Trophoblast cell (in vitro differentiated cells and primary cell): ENCODE measurements at regions not wholly inside any gene's neighbourhood (a gene's known extent, or its start where the extent isn't known, plus 50 kb on each side); places are given as distances from the start of the nearest gene placed in this dataset.

Source experiments
- DNase-seq, 2 donors: peaks; one replicate each; pipeline ENCODE4 v3.0.0-alpha.2; 2016
- H2AFZ ChIP-seq: 2 replicates; pipeline ENCODE4 v1.6.1; 2013; ENCODE audit warnings: low read length, moderate library complexity, mild to moderate bottlenecking; ENCODE audit not compliant: insufficient read depth, poor library complexity
- H2AK5ac ChIP-seq: 2 replicates; pipeline ENCODE4 v1.6.1; 2013; ENCODE audit warnings: mild to moderate bottlenecking, low read length
- H2BK120ac ChIP-seq: 2 replicates; pipeline ENCODE4 v1.6.1; 2013; ENCODE audit warnings: low read length, mild to moderate bottlenecking, moderate library complexity; ENCODE audit not compliant: insufficient read depth, poor library complexity
- H2BK12ac ChIP-seq: 2 replicates; pipeline ENCODE4 v1.6.1; 2013; ENCODE audit warnings: mild to moderate bottlenecking, low read length, moderate library complexity
- H2BK5ac ChIP-seq: 2 replicates; pipeline ENCODE4 v1.6.1; 2013; ENCODE audit warnings: low read length, low read depth, moderate library complexity, mild to moderate bottlenecking; ENCODE audit not compliant: poor library complexity
- H3K14ac ChIP-seq: 2 replicates; pipeline ENCODE4 v1.6.1; 2013; ENCODE audit warnings: mild to moderate bottlenecking, low read length
- H3K18ac ChIP-seq: 2 replicates; pipeline ENCODE4 v1.6.1; 2013; ENCODE audit warnings: mild to moderate bottlenecking, low read length
- H3K23ac ChIP-seq: 2 replicates; pipeline ENCODE4 v1.6.1; 2013; ENCODE audit warnings: low read length
- H3K27ac ChIP-seq: 2 replicates; pipeline ENCODE4 v1.5.1; 2013; ENCODE audit warnings: low read depth, mild to moderate bottlenecking, inconsistent platforms, low read length, moderate library complexity
- H3K27me3 ChIP-seq: 2 replicates; pipeline ENCODE4 v1.6.1; 2013; ENCODE audit warnings: inconsistent platforms, mild to moderate bottlenecking, low read length, moderate library complexity; ENCODE audit not compliant: insufficient read depth
- H3K36me3 ChIP-seq, 2 experiments: 1 replicate in 1 of 2; 2 replicates in 1 of 2; pipeline ENCODE4 v1.6.1; 2013; ENCODE audit warnings: low read length in 2 of 2, mild to moderate bottlenecking in 2 of 2, moderate library complexity in 1 of 2; ENCODE audit not compliant: insufficient read depth in 2 of 2, control insufficient read depth in 1 of 2
- H3K4ac ChIP-seq: 2 replicates; pipeline ENCODE4 v1.6.1; 2013; ENCODE audit warnings: low read depth, mild to moderate bottlenecking, low read length, moderate library complexity
- H3K4me1 ChIP-seq, 2 experiments: 1 replicate in 1 of 2; 2 replicates in 1 of 2; pipeline ENCODE4 v1.6.1; 2013; ENCODE audit warnings: low read length in 2 of 2, mild to moderate bottlenecking in 2 of 2, moderate library complexity in 1 of 2; ENCODE audit not compliant: insufficient read depth in 2 of 2, control insufficient read depth in 1 of 2
- H3K4me2 ChIP-seq: 2 replicates; pipeline ENCODE4 v1.6.1; 2013; ENCODE audit warnings: inconsistent platforms, mild to moderate bottlenecking, low read length, moderate library complexity
- H3K4me3 ChIP-seq: 2 replicates; pipeline ENCODE4 v1.5.1; 2013; ENCODE audit warnings: mild to moderate bottlenecking, low read depth, low read length, inconsistent platforms
- H3K79me1 ChIP-seq: one replicate; pipeline ENCODE4 v1.6.1; 2013; ENCODE audit warnings: low read length
- H3K79me2 ChIP-seq: 2 replicates; pipeline ENCODE4 v1.6.1; 2013; ENCODE audit warnings: low read length, mild to moderate bottlenecking; ENCODE audit not compliant: control insufficient read depth, insufficient read depth, poor library complexity
- H3K9ac ChIP-seq: 2 replicates; pipeline ENCODE4 v1.6.1; 2013; ENCODE audit warnings: mild to moderate bottlenecking, low read length
- H3K9me3 ChIP-seq: 2 replicates; pipeline ENCODE4 v1.6.1; 2013; ENCODE audit warnings: low read depth, mild to moderate bottlenecking, control low read depth, inconsistent platforms, low read length; ENCODE audit not compliant: insufficient read depth
- H4K12ac ChIP-seq: 2 replicates; pipeline ENCODE4 v1.6.1; 2013; ENCODE audit warnings: low read depth, mild to moderate bottlenecking, low read length, moderate library complexity
- H4K8ac ChIP-seq: 2 replicates; pipeline ENCODE4 v1.6.1; 2013; ENCODE audit warnings: low read depth, mild to moderate bottlenecking, low read length, moderate library complexity
- H4K91ac ChIP-seq: one replicate; pipeline ENCODE4 v1.6.1; 2013; ENCODE audit warnings: low read depth, mild to moderate bottlenecking, low read length, moderate library complexity
- WGBS: extraction: QIAGEN DNeasy Blood & Tissue Kit; methylation state at CpG from one replicate; pipeline ENCODE4 v1.1.7; 2013; ENCODE audit warnings: missing lambda C conversion rate; ENCODE audit not compliant: insufficient read length, insufficient coverage; ENCODE audit errors: extremely low coverage; 5-methylcytosine and 5-hydroxymethylcytosine counted together

- Histone ChIP-seq H3K27ac (no peak overlapping the region), H3K79me1 (no peaks in the 10 kb centered on the region), H3K36me3 (no peaks in the 10 kb centered on the region), H3K79me2 (no peaks in the 10 kb centered on the region), H3K27me3 (no peaks in the 10 kb centered on the region), H3K4me1 (no peaks in the 10 kb centered on the region), H3K4me3 (no peak overlapping the region), H3K4ac (no peak overlapping the region), H3K23ac (no peak overlapping the region), H3K4me2 (no peak overlapping the region), H3K9ac (no peak overlapping the region), H3K9me3 (no peaks in the 10 kb centered on the region), H2BK12ac (no peak overlapping the region), H2AK5ac (no peak overlapping the region), H3K18ac (no peak overlapping the region), H2AFZ (no peak overlapping the region), H2BK120ac (no peak overlapping the region), H4K12ac (no peak overlapping the region), H3K14ac (no peak overlapping the region), H4K8ac (no peak overlapping the region), H4K91ac (no peak overlapping the region), H2BK5ac (no peak overlapping the region)
- no CpG with 5 or more reads among the region's 7 CpGs for WGBS
- DNase-seq = no peak
These were observed 92.9 kb downstream of the CHST1 start for GRCh38 chr11:45572354-45573123.

- Histone ChIP-seq H4K12ac (no peak overlapping the region), H3K79me1 (no peaks in the 10 kb centered on the region), H3K18ac (no peak overlapping the region), H3K36me3 (no peaks in the 10 kb centered on the region), H4K8ac (no peak overlapping the region), H3K23ac (no peak overlapping the region), H4K91ac (no peak overlapping the region), H3K27me3 (no peaks in the 10 kb centered on the region), H3K4me3 (no peak overlapping the region), H2BK120ac (no peak overlapping the region), H3K4me2 (no peak overlapping the region), H2BK12ac (no peak overlapping the region), H3K14ac (no peak overlapping the region), H2BK5ac (no peak overlapping the region), H3K4ac (no peak overlapping the region), H3K4me1 (no peaks in the 10 kb centered on the region), H2AK5ac (no peak overlapping the region), H2AFZ (no peak overlapping the region), H3K9ac (no peak overlapping the region), H3K79me2 (no peaks in the 10 kb centered on the region), H3K27ac (no peak overlapping the region), H3K9me3 (no peaks in the 10 kb centered on the region)
- no peak for DNase-seq
- no CpG with 5 or more reads among the region's 8 CpGs for WGBS
These were observed 95.6 kb downstream of the CHST1 start for GRCh38 chr11:45569776-45570175.

- Histone ChIP-seq H3K4me1 (no peaks in the 10 kb centered on the region), H2BK5ac (no peak overlapping the region), H2AK5ac (no peak overlapping the region), H3K4me2 (no peak overlapping the region), H3K79me2 (no peaks in the 10 kb centered on the region), H4K8ac (no peak overlapping the region), H3K14ac (no peak overlapping the region), H3K9me3 (no peaks in the 10 kb centered on the region), H4K91ac (no peak overlapping the region), H2BK12ac (no peak overlapping the region), H3K36me3 (no peaks in the 10 kb centered on the region), H3K27ac (no peak overlapping the region), H3K18ac (no peak overlapping the region), H3K23ac (no peak overlapping the region), H3K4me3 (no peak overlapping the region), H3K79me1 (no peaks in the 10 kb centered on the region), H3K4ac (no peak overlapping the region), H4K12ac (no peak overlapping the region), H2BK120ac (no peak overlapping the region), H3K27me3 (no peaks in the 10 kb centered on the region), H3K9ac (no peak overlapping the region), H2AFZ (no peak overlapping the region)
- WGBS = no CpG with 5 or more reads among the region's 4 CpGs
- DNase-seq = no peak
These were observed 97.4 kb downstream of the CHST1 start for GRCh38 chr11:45568049-45568448.

- H2BK120ac ChIP-seq = no peak overlapping the region
- no peaks in the 10 kb centered on the region for H3K27me3 ChIP-seq
- H2AFZ ChIP-seq = no peak overlapping the region
- H3K9me3 ChIP-seq = no peaks in the 10 kb centered on the region
- H2BK5ac ChIP-seq = no peak overlapping the region
- no peak overlapping the region for H4K8ac ChIP-seq
- no peak overlapping the region for H4K12ac ChIP-seq
- H3K4me1 ChIP-seq = no peaks in the 10 kb centered on the region
- DNase-seq = no peak
- no peak overlapping the region for H2AK5ac ChIP-seq
- H3K4me2 ChIP-seq = no peak overlapping the region
- no peak overlapping the region for H4K91ac ChIP-seq
- WGBS = no CpG with 5 or more reads among the region's 4 CpGs
- H3K18ac ChIP-seq = no peak overlapping the region
- H3K9ac ChIP-seq = no peak overlapping the region
- H3K36me3 ChIP-seq = no peaks in the 10 kb centered on the region
- no peak overlapping the region for H3K4me3 ChIP-seq
- H3K4ac ChIP-seq = no peak overlapping the region
- no peaks in the 10 kb centered on the region for H3K79me2 ChIP-seq
- no peak overlapping the region for H3K14ac ChIP-seq
- H3K79me1 ChIP-seq = no peaks in the 10 kb centered on the region
- H3K27ac ChIP-seq = no peak overlapping the region
- no peak overlapping the region for H2BK12ac ChIP-seq
- no peak overlapping the region for H3K23ac ChIP-seq
These were observed 99.9 kb downstream of the CHST1 start for GRCh38 chr11:45565446-45565988.
